HEK293T (cell line): ENCODE measurements at regions not wholly inside any gene's neighbourhood (a gene's known extent, or its start where the extent isn't known, plus 50 kb on each side); places are given as distances from the start of the nearest gene placed in this dataset.

Experiments
- CTCF ChIA-PET: fragments of 350-600 bp; formaldehyde crosslinking; extraction: SDS; loops from one replicate; lab custom pipeline; 2021; ENCODE audit warnings: antibody characterized with exemption, inconsistent platforms; lab: Yijun Ruan, JAX
- POLR2A ChIA-PET: fragments of 350-600 bp; formaldehyde crosslinking; extraction: SDS; loops from one replicate; lab custom pipeline; 2020; ENCODE audit warnings: antibody characterized with exemption, inconsistent platforms; lab: Yijun Ruan, JAX
- DNase-seq: peaks from one replicate; pipeline ENCODE4 v3.0.0; 2012; ENCODE audit warnings: mixed read lengths; ENCODE audit errors: extremely low spot score
- ARNT ChIP-seq: fragments of 450-650 bp; IDR thresholded peaks from 2 replicates; pipeline ENCODE4 v1.6.1; 2017; ENCODE audit warnings: mild to moderate bottlenecking
- BHLHE40 ChIP-seq: fragments of 450-650 bp; IDR thresholded peaks from 2 replicates; pipeline ENCODE4 v1.6.1; 2016; ENCODE audit warnings: mild to moderate bottlenecking, moderate library complexity, borderline replicate concordance
- CTBP1 ChIP-seq: fragments of 450-650 bp; IDR thresholded peaks from 2 replicates; pipeline ENCODE4 v1.6.1; 2016; ENCODE audit warnings: borderline replicate concordance
- ELF4 ChIP-seq: fragments of 450-650 bp; IDR thresholded peaks from 2 replicates; pipeline ENCODE4 v1.6.1; 2017; ENCODE audit warnings: antibody characterized with exemption
- FOXA1 ChIP-seq: fragments of 450-650 bp; IDR thresholded peaks from 2 replicates; pipeline ENCODE4 v1.6.1; 2016; ENCODE audit warnings: mild to moderate bottlenecking
- FOXK2 ChIP-seq: fragments of 450-650 bp; IDR thresholded peaks from 2 replicates; pipeline ENCODE4 v1.6.1; 2016; ENCODE audit warnings: mild to moderate bottlenecking
- FOXM1 ChIP-seq: fragments of 450-650 bp; IDR thresholded peaks from 2 replicates; pipeline ENCODE4 v1.6.1; 2017; ENCODE audit warnings: mild to moderate bottlenecking, borderline replicate concordance
- HDGF ChIP-seq: fragments of 450-650 bp; IDR thresholded peaks from 2 replicates; pipeline ENCODE4 v1.6.1; 2017; ENCODE audit warnings: antibody characterized with exemption, borderline replicate concordance
- L3MBTL2 ChIP-seq: fragments of 450-650 bp; conservative IDR thresholded peaks from 2 replicates; pipeline ENCODE4 v1.6.1; 2016; ENCODE audit warnings: mild to moderate bottlenecking
- LEF1 ChIP-seq: fragments of 450-650 bp; IDR thresholded peaks from 2 replicates; pipeline ENCODE4 v1.6.1; 2017; ENCODE audit warnings: mild to moderate bottlenecking, borderline replicate concordance
- NFRKB ChIP-seq: fragments of 450-650 bp; IDR thresholded peaks from 2 replicates; pipeline ENCODE4 v1.6.1; 2016; ENCODE audit warnings: mild to moderate bottlenecking, moderate library complexity
- PKNOX1 ChIP-seq: fragments of 450-650 bp; IDR thresholded peaks from 2 replicates; pipeline ENCODE4 v1.6.1; 2016
- SP1 ChIP-seq: fragments of 450-650 bp; IDR thresholded peaks from 2 replicates; pipeline ENCODE4 v1.6.1; 2017
- SUZ12 ChIP-seq: fragments of 450-650 bp; IDR thresholded peaks from 2 replicates; pipeline ENCODE4 v1.6.1; 2016; ENCODE audit warnings: mild to moderate bottlenecking
- TARDBP ChIP-seq: fragments of 450-650 bp; IDR thresholded peaks from 2 replicates; pipeline ENCODE4 v1.6.1; 2016
- ZNF384 ChIP-seq: fragments of 450-650 bp; IDR thresholded peaks from 2 replicates; pipeline ENCODE4 v1.6.1; 2016

- POLR2A ChIA-PET: no interaction called here
- no peak for DNase-seq
- no peak for TF ChIP-seq TARDBP
- no peak for TF ChIP-seq FOXA1
- TF ChIP-seq L3MBTL2: no peak
- no peak for TF ChIP-seq ARNT
- no peak for TF ChIP-seq CTBP1
- TF ChIP-seq HDGF: no peak
- no peak for TF ChIP-seq PKNOX1
- TF ChIP-seq FOXK2: no peak
- TF ChIP-seq FOXM1: no peak
- no peak for TF ChIP-seq ZNF384
- TF ChIP-seq ELF4: no peak
- TF ChIP-seq LEF1: no peak
- CTCF ChIA-PET: interaction anchor here (0.6 kb wide), 1 partner anchor 47 kb away, joined by 3 read pairs; no protein-coding TSS in a partner anchor
Observed at GRCh38 chr13:32837973-32838927, 178.0 kb upstream of the KL start.

- ChIA-PET POLR2A (no interaction called here), CTCF (interaction anchor here (0.6 kb wide), 2 partner anchors 46 to 674 kb away, joined by 3 to 4 read pairs; no protein-coding TSS in a partner anchor)
- no peak for DNase-seq
- no peak for TF ChIP-seq NFRKB
- no peak for TF ChIP-seq CTBP1
- no peak for TF ChIP-seq FOXA1
- TF ChIP-seq TARDBP: no peak
- TF ChIP-seq PKNOX1: no peak
- TF ChIP-seq SUZ12: no peak
- TF ChIP-seq SP1: no peak
- TF ChIP-seq LEF1: no peak
- TF ChIP-seq FOXM1: no peak
- no peak for TF ChIP-seq ELF4
- no peak for TF ChIP-seq ARNT
- TF ChIP-seq HDGF: no peak
- no peak for TF ChIP-seq BHLHE40
- no peak for TF ChIP-seq FOXK2
- TF ChIP-seq ZNF384: no peak
- TF ChIP-seq L3MBTL2: no peak
Observed at GRCh38 chr13:32838945-32839344, 177.3 kb upstream of the KL start.

GRCh38 chr13:32840113-32840512 lies 176.1 kb upstream of the KL start:
- no peak for DNase-seq
- TF ChIP-seq HDGF: no peak
- TF ChIP-seq PKNOX1: no peak
- no peak for TF ChIP-seq SP1
- no peak for TF ChIP-seq SUZ12
- no peak for TF ChIP-seq ELF4
- no peak for TF ChIP-seq TARDBP
- TF ChIP-seq L3MBTL2: no peak
- TF ChIP-seq LEF1: no peak
- POLR2A ChIA-PET: no interaction called here
- CTCF ChIA-PET: no interaction called here

- DNase-seq: no peak
- POLR2A ChIA-PET: no interaction called here
- CTCF ChIA-PET: no interaction called here
- TF ChIP-seq ZNF384 (no peak), FOXK2 (no peak), CTBP1 (no peak), ARNT (no peak), FOXA1 (no peak), NFRKB (no peak), PKNOX1 (no peak), SP1 (no peak), ELF4 (no peak), HDGF (no peak), BHLHE40 (no peak), LEF1 (no peak), TARDBP (no peak), L3MBTL2 (no peak), FOXM1 (no peak)
Observed at GRCh38 chr13:32840989-32841713, 175.1 kb upstream of the KL start.
